GM19463 (cell line): ENCODE measurements at regions not wholly inside any gene's neighbourhood (a gene's known extent, or its start where the extent isn't known, plus 50 kb on each side); places are given as distances from the start of the nearest gene placed in this dataset.
A peak's percentile ranks its signal among the peaks of the same experiment; 100 is the strongest.
"Not testable (repeated sequence)": the region's sequence is repeated elsewhere in the genome, so short reads cannot be mapped to it uniquely, and the experiment has no call there.

Experiments
- ATAC-seq: cut with Tn5 transposase; IDR thresholded peaks from one replicate; pipeline ENCODE4 v1.9.1; 2021; ENCODE audit warnings: mild to moderate bottlenecking, moderate library complexity; ENCODE audit not compliant: unreplicated experiment

DNA sequence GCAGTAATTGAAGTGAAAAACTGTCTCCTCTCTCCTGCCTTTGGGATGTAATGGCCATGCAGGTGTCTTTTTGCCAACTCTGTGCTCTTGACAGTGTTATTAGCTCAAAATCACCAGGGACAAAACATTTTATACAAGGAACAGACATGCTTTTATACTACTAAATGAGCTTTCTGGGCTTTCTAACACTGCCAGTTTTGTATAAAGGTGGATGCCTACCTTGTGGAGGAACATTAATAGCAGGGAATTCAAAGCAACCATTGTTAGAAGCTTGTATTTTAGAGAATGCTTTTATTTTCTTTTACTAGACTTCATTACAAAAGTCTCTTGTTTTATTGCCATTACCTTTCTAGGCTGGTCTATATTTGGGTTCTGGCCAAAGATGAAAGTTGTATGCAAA, 54.7 kb upstream of the ARSJ start:
- ATAC-seq, result no peak

DNA sequence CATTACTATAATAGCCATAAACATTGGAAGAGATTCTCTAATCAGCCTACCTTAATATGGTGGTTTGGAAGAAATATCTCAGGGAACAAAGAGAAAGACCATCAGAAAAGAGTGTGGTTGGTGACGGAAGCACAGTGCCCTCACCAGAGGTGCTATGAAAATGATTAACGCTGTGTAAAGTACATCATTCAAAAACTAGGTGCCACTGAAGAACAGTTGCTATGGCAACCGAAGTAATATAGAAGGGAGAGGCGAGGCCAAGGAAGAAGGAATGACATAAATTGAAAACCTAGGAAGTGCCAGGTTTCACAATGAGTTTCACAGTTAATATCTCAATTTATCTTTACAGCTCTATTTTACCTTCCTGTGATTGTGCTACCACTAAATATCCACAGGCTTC, 57.0 kb upstream of the ARSJ start:
- ATAC-seq, result no peak

DNA sequence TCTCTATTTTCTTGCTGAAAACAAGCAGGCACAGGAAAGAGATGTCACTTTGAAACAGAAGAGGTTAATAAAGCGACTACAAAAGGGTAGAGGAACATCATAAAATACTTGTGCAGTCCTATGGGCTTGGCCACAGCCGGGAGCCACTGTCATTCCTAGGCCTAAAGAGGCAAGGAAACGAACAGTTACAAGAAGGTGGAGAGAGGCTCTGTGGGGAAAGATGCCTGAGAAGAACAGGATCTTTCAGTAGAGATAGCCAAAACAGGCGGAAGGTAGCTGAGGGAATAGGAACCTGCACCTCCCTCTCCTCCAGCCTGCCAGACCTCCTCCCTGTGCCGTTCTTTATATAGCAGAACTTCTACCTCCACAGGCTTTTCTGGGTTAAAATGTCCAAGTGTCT, 57.4 kb upstream of the ARSJ start:
- no peak for ATAC-seq

DNA sequence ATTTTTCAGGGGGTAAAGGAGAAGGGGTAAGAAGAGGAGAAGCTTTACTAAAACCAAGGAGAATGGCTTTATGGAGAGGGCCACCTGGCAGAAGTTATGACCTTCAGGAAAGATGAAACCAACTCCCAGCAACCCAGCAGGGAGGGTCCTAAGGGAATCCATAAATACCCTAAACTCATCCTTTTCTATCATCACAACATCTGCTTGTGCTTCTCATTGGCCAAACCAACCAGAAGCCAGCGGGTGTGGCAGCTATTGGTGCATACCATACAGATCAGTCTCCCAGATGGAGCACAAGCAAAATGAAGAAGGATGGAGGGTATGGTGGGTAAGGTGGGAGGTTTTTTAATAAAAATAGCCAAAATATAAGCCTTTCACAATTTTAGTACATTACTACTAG, 58.5 kb upstream of the ARSJ start:
- ATAC-seq, result no peak

DNA sequence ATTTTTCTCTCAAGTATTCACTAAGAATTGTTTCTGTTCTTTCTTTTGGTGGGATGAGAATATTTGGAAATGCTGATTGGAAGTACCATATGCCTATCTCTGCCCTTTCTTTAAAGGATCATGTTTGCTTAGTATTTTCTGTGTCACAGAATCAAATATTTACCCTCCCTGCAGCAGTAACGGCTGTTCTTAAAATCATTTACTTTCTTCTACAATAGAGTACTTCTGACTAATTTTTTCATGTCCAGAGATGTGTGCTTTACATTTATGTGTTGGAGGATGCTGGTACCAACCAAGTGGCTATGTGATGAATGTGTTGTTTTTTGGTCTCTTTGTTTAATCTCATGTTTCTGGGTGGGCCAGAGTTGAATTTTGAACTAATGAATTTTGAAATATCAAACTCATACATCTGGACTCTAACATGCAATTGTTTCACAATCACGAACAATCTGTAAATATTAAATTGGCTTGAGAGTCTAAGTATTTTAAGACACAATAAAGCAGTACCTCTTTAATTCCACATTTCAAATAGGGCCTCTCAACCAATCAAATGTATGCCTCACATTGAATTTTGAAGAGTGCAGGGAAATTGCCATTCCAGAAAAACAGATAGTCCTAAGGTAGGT, 59.4 kb upstream of the ARSJ start:
- no peak for ATAC-seq

DNA sequence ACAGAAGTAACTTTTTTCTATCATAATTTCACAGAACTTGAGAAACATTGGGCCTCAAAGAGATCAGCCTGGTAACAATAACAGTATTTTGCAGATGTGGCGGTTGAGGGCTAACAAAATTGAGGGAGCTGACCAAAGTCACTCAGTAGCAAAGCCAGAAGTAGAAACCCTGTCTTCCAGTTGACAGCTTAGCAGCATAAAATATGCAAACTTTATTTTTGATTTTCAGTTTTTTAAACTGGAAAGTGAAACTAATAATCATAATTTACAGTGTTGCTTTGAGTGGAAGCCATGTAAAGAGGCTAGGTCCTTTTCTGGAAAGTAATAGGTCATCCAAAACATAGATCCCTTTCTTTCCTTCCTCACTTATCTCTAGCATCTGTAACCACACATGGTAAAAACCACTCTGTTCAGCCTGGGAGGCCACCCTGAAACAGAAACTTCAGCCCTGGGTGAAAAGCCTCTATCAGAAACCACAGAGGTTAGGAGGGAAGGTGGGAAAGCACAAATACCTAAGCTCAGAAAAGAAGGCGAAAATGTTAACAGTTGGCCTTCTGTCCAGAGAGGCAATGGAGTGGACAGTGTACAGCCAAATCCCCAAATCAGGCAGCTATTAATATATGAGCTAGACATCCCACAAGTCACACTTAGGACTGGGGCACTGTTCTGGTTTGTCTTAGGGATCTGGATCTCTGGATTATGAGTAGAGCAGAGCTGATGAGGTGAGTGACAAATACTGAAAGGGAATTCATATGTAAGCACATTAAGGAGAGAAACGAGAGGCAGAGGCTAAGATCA, 61.1 kb upstream of the ARSJ start:
- ATAC-seq, result peak; percentile 96

DNA sequence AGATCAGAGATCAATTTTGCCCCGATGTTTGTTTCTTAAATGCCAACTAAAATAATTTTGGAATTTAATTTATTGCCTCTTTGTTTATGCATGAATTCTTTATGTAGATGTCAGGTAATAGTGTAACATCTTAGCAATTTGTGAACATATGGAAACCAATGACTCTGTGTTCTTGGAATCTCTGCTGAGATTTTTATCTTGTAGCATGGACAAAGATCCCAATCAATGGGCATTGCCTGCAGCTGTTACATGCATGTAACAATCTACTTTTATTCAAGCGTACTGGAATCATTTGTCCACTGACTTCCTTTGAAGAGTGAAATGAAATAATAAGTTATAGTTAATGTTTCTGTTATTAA, 61.6 kb upstream of the ARSJ start:
- ATAC-seq, result no peak

DNA sequence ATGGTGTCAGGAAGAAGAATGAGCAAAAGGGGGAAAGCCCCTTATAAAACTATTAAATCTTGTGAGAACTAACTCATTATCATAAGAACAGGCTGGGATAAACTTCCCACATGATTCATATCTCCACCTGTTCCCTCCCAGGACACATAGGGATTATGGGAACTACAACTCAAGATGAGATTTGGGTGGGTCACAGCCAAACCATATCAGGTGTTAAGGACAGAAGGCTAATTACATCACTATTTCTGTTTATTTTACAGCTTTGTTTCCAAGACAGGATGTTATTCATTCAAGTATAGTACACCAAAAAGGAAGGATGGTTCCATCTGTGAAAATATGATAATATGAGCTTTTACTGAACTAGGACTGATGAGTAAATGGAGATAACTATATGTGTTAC, 63.7 kb upstream of the ARSJ start:
- ATAC-seq, result no peak

DNA sequence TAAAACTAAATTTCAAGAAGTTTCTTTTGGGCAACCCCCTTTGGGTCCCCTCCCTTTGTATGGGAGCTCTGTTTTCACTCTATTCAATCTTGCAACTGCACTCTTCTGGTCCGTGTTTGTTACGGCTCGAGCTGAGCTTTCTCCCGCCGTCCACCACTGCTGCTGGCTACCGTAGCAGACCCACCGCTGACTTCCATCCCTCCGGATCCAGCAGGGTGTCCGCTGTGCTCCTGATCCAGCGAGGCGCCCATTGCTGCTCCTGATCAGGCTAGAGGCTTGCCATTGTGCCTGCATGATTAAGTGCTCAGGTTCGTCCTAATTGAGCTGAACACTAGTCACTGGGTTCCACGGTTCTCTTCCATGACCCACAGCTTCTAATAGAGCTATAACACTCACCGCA, 64.9 kb upstream of the ARSJ start:
- not testable (repeated sequence) for ATAC-seq

DNA sequence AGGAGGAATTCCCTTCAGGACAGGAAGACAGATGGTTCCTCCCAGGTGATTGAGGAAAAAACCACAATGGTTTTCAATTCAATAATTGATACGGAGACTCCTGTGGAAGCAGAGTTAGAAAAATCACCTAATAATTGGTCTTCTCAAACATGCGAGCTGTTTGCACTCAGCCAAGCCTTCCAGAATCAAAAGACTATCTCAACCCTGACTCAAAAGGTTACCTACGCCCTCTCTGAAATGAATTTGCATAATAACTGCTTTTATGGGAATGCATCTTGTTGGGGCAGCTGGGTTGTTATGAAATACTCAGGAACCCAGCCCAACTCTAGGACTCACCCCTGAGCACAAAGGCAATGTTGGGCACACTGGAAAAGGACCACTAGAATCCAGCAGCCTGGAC, 66.9 kb upstream of the ARSJ start:
- no peak for ATAC-seq

DNA sequence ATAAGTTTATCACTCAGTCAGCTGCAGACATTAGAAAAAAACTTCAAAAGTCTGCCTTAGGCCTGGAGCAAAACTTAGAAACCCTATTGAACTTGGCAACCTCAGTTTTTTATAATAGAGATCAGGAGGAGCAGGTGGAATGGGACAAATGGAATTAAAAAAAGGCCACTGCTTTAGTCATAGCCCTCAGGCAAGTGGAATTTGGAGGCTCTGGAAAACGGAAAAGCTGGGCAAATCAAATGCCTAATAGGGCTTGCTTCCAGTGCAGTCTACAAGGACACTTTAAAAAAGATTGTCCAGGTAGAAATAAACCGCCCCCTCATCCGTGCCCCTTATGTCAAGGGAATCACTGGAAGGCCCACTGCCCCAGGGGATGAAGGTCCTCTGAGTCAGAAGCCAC, 68.7 kb upstream of the ARSJ start:
- ATAC-seq, result not testable (repeated sequence)

DNA sequence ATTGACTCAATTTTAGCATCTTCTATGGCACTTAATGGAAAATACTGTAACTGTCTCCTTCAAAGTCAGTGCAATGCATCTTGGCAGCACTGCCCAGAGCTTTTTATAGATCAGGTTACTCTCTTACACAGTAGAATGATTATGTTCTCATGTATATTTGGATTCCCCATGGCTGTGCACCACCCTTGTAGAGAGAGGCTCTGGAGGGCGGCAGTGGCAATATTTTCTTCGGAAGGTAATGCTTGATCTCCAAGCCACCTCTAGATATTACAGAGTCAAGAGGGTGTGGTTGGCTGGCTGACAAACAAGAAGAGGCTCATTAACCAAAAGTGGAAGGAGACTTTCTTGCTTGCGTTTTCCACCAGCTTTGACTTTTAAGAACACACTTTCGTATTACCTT, 72.8 kb upstream of the ARSJ start:
- no peak for ATAC-seq

DNA sequence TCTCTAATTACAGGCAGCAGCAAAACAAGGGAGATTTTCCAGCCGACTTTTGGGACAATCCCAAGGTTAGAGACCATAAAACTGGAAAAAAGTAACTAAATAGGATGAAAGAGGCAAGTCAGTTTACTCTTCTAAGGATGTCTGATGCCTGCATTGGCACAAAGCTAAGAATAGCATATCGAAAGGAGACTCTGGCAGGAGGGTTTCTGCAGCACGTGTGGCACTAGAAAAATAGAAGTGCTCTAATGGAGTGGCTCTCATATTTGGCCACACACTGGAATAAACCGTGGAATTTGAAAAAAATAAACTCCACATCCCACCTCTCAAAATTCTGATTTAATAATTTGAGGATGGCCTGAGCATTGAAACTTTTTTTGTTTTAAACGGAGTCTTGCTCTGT, 77.2 kb upstream of the ARSJ start:
- ATAC-seq, result no peak

DNA sequence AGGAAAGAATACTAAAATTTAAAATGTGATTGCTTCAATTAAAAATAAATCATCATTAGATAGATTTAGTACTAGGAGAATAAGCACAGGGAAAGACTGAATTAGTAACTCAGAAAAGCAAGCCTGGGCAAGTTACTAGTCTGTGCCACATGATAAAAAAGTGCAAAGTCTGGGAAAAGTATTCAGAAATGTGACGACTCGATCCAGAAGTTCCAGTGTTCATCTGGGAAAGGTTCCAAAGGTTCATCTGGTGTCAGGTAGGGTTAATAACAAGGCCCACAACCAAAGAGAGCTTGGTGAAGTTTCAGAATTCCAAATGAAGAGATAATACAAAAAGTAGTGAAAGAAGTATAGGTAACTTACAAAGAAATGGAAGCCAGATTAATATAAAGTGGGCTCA, 78.3 kb upstream of the ARSJ start:
- ATAC-seq, result no peak

DNA sequence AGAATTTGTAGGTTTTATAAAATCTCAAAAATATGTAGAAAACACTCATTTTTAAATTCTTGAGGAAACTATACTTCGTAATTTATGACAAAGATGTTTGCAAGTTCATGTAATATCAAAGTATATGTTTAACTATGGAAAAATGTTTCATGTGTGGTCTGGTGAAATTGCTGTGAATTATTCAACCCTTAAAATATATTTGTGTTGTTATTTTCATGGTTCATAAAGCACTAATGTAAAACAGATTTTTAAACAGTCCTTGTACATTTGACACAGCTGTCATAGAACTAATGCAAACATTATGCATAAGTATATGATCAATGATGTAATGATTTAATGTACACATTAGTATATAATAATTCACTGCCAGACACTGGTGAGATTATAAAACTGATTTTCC, 83.1 kb upstream of the ARSJ start:
- no peak for ATAC-seq

DNA sequence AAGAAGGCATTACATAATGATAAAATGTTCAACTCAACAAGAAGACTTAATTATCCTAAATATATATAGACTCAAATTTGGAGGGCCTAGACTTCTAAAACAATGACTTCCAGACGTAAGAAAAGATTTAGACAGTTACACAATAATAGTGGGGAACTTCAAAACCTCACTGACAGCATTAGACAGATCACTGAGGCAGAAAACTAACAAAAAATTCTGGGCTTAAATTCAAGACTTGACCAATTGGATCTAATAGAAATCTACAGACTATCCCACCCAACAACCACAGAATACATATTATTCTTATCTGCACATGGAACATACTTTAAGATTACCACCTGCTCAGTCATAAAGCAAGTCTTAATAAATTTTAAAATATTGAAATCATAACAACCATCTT, 93.3 kb upstream of the ARSJ start:
- ATAC-seq, result no peak

DNA sequence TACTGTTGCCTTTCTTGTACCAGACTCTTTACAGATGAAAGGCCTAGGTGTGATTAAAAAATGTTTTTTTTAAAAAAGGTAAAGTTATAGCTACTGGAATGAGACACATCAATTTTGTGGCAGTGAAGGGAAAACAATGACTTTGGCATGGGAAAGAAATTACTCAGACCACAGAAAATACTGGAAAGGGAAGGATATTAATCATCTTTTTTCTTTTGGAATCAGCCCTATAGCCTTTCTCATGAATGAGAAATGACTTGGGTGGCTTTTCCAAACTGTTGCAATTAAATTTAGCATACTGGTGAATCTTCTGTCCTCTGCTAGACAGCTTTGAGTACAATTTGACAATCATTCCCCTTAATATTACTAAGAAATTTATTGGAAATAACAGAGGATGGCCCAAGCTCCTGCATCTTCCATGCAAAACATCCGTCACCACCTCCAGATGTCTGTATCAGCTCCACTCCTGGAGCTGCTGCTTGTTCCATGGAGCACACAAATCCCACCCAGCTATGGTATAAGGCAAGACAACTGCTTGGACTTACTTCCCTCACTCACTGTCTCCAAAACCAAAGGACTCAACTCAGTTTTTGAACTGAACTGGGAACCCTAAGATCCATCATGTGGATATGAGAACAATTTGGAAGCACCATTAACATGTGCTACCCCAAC, 97.6 kb upstream of the ARSJ start:
- no peak for ATAC-seq

DNA sequence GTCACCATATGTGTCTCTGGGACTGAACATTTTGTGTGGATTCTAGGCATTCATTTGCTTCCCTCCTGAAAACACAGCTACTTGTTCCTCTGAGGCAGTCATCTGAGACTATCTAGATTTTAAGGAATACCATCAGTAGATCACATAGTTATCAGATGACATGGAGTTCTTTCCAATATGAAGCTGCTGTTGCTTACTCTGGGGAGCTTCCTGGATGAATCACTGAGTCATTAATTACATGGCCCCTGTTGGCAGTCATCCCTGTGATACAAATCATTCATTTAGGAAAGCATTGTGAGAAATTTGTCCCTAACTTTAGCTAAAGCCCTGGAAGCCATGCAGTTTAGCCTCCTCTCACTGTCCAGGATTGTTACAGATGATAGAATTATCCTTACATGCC, 98.2 kb upstream of the ARSJ start:
- ATAC-seq, result no peak

DNA sequence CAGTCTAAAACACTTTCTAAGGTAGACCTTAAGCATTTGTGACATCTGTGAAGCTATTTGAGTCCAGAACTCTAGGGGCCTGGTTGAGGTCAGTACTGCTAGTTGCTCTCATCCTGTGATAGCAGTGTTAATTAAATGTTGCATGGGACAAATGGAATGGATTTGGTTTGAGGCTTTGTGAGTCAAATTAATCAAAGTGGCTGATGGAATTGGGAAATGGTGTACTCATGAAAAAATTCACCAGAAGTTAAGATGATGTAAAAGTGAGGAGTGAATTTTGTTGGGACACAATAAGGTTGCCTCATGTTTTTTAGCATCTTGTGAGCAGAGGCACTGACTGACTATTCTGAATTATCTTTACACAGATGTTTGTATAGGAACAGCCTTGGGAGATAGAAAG, 99.2 kb upstream of the ARSJ start:
- no peak for ATAC-seq

DNA sequence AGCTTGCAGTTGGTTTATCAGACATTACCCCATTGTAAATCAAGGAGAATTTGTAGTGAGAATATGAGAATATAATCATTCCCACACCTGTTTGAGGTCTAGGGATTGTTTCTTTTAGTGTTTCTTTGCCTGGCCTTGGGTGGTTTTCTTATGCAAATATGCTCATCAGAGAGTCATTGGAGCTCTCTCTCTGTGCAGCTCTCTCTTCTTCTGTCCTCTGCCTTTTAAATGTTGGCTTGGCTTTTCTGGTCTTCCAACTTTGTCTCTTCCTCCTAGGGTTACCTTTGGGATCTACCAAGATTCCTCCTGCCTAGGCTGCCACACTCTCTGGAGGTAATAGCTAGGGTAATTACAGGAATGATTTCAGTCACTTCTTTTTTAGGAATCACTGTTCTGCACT, 102.3 kb upstream of the ARSJ start:
- ATAC-seq, result no peak

DNA sequence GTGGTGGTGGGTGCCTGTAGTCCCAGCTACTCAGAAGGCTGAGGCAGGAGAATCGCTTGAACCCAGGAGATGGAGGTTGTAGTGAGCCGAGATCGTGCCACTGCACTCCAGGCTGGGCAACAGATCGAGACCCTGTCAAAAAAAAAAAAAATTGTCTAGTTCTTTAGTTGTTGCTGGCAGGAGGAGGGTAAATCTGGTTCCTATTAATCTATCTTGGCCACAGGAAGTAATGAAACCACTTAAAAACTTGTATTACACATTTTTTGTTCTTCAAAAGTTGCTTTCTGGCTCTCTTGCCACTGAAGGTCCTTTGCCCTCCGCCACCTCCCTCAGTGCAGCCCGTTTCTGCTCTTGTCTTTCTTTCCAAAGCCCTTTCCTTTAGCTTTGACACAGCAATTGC, 102.9 kb upstream of the ARSJ start:
- ATAC-seq, result no peak

DNA sequence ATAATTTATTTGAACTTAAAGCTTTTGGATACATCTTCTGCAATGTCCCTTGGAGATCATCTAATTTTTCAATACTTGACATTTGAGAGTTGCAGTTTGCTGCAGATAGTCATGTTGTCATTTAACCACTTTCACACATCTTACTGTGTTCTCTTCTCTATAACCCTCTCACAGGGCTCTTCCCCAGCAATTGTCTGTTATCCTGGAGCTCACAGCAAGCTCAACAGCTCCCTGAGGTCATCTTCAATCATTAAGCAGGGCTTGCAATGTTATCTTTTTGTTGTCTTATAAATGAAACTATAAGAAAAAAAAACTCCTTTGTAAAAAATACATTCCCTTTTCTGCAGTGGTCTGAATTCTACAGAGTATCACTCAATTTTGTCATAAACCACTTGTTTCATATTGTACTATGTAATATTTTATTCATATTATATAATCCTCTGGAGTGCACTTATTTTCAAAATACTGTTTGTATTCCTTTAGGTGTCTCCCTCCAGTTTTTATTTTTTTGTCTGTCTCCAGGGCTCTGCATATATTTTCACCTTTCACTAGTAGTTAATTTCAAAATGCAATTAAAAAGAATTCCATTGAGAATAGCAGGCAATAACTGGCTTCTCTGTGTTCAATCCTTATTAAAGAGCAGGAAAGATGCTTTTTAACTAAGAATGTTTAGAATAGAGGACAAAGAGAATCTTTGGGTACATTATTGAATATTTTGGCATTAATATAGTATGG, 106.3 kb upstream of the ARSJ start:
- no peak for ATAC-seq
